ENCODE measurements at regions not wholly inside any gene's neighbourhood (a gene's known extent, or its start where the extent isn't known, plus 50 kb on each side); places are given as distances from the start of the nearest gene placed in this dataset.
A peak's percentile ranks its signal among the peaks of the same experiment; 100 is the strongest.

- no peak for TF ChIP-seq ZNF766 (CRISPR knock-in tag; IDR thresholded peaks at IDR 0.05; ENCODE audit: borderline replicate concordance)
- no peak for TF ChIP-seq ZNF138 (CRISPR knock-in tag; IDR thresholded peaks at IDR 0.05; ENCODE audit: low read depth)
- no peak for TF ChIP-seq SMARCC2 (IDR thresholded peaks at IDR 0.05)
- TF ChIP-seq HNRNPLL (IDR thresholded peaks at IDR 0.05; ENCODE audit: low read depth, low read length, poor library complexity, severe bottlenecking) = no peak
- no peak for TF ChIP-seq EZH2 (conservative IDR thresholded peaks at IDR 0.05; ENCODE audit: low read depth, low read length)
- TF ChIP-seq HNRNPK (IDR thresholded peaks at IDR 0.05; ENCODE audit: low read depth, low read length, poor library complexity, severe bottlenecking) = no peak
- no peak for TF ChIP-seq ZSCAN9 (CRISPR knock-in tag; IDR thresholded peaks at IDR 0.05; ENCODE audit: borderline replicate concordance)
- TF ChIP-seq ADNP (CRISPR knock-in tag; IDR thresholded peaks at IDR 0.05) = no peak
- TF ChIP-seq ETS1 (CRISPR knock-in tag; IDR thresholded peaks at IDR 0.05) = no peak
- TF ChIP-seq ZNF598 (CRISPR knock-in tag; IDR thresholded peaks at IDR 0.05; ENCODE audit: borderline replicate concordance) = no peak
- no peak for TF ChIP-seq NR1H2 (CRISPR knock-in tag; IDR thresholded peaks at IDR 0.05; ENCODE audit: borderline replicate concordance, low read depth)
- no peak for TF ChIP-seq ZNF33B (CRISPR knock-in tag; IDR thresholded peaks at IDR 0.05)
- TF ChIP-seq, protein P1, sequence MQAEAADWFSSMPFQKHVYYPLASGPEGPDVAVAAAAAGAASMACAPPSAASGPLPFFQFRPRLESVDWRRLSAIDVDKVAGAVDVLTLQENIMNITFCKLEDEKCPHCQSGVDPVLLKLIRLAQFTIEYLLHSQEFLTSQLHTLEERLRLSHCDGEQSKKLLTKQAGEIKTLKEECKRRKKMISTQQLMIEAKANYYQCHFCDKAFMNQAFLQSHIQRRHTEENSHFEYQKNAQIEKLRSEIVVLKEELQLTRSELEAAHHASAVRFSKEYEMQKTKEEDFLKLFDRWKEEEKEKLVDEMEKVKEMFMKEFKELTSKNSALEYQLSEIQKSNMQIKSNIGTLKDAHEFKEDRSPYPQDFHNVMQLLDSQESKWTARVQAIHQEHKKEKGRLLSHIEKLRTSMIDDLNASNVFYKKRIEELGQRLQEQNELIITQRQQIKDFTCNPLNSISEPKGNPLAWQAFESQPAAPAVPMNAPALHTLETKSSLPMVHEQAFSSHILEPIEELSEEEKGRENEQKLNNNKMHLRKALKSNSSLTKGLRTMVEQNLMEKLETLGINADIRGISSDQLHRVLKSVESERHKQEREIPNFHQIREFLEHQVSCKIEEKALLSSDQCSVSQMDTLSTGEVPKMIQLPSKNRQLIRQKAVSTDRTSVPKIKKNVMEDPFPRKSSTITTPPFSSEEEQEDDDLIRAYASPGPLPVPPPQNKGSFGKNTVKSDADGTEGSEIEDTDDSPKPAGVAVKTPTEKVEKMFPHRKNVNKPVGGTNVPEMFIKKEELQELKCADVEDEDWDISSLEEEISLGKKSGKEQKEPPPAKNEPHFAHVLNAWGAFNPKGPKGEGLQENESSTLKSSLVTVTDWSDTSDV (CRISPR knock-in tag; IDR thresholded peaks at IDR 0.05) = no peak
- TF ChIP-seq TCF7 (IDR thresholded peaks at IDR 0.05; ENCODE audit: low read depth) = no peak
- TF ChIP-seq ZNF136 (CRISPR knock-in tag; IDR thresholded peaks at IDR 0.05; ENCODE audit: low read depth) = no peak
- no peak for TF ChIP-seq RARA (CRISPR knock-in tag; IDR thresholded peaks at IDR 0.05)
- peak; percentile 8 for TF ChIP-seq HNRNPH1 (optimal IDR thresholded peaks at IDR 0.05; ENCODE audit: low read depth, low read length)
- no peak for TF ChIP-seq ATF7 (IDR thresholded peaks at IDR 0.05)
- no peak for TF ChIP-seq ATF7 (CRISPR knock-in tag; IDR thresholded peaks at IDR 0.05)
- no peak for TF ChIP-seq ZNF275 (CRISPR knock-in tag; IDR thresholded peaks at IDR 0.05; ENCODE audit: borderline replicate concordance)
- TF ChIP-seq ZNF235 (CRISPR knock-in tag; IDR thresholded peaks at IDR 0.05; ENCODE audit: borderline replicate concordance) = no peak
- no peak for TF ChIP-seq DRAP1 (CRISPR knock-in tag; IDR thresholded peaks at IDR 0.05)
- no peak for TF ChIP-seq LCORL (IDR thresholded peaks at IDR 0.05)
- no peak for TF ChIP-seq LCORL (CRISPR knock-in tag; IDR thresholded peaks at IDR 0.05)
- TF ChIP-seq MTF2 (CRISPR knock-in tag; IDR thresholded peaks at IDR 0.05; ENCODE audit: borderline replicate concordance) = peak; percentile 38; the same call in 1 of the 2 replicates
- no peak for TF ChIP-seq CREM (IDR thresholded peaks at IDR 0.05)
- TF ChIP-seq CREM (CRISPR knock-in tag; IDR thresholded peaks at IDR 0.05) = no peak
- no peak for TF ChIP-seq GABPB1 (CRISPR knock-in tag; IDR thresholded peaks at IDR 0.05)
Measured at GRCh38 chr20:17882834-17883591, 85.6 kb downstream of the SNX5 start (continued).

All from HepG2 (cell line).